ENCODE measurements at regions not wholly inside any gene's neighbourhood (a gene's known extent, or its start where the extent isn't known, plus 50 kb on each side); places are given as distances from the start of the nearest gene placed in this dataset.

DNA sequence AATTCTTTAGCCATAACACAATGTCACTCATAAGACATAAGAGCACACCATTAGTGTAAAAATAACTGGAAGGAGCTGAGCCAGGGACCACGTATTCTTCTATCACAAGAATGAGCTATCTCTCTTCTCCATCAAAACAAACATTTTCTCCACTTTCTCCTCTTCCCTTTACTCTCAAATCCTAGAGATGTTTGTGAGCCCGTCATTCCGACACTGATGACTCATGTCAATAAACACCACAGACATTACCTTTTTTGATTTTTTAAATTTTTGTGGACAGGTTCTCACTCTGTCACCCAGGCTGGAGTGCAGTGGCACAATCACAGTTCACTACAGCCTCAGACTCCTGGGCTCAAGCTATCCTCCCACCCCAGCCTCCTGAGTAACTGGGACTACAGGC is 86.6 kb downstream of the MEX3B start:
- TF ChIP-seq, protein P1, sequence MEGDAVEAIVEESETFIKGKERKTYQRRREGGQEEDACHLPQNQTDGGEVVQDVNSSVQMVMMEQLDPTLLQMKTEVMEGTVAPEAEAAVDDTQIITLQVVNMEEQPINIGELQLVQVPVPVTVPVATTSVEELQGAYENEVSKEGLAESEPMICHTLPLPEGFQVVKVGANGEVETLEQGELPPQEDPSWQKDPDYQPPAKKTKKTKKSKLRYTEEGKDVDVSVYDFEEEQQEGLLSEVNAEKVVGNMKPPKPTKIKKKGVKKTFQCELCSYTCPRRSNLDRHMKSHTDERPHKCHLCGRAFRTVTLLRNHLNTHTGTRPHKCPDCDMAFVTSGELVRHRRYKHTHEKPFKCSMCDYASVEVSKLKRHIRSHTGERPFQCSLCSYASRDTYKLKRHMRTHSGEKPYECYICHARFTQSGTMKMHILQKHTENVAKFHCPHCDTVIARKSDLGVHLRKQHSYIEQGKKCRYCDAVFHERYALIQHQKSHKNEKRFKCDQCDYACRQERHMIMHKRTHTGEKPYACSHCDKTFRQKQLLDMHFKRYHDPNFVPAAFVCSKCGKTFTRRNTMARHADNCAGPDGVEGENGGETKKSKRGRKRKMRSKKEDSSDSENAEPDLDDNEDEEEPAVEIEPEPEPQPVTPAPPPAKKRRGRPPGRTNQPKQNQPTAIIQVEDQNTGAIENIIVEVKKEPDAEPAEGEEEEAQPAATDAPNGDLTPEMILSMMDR (IDR thresholded peaks at IDR 0.05), result no peak
- TF ChIP-seq POLR2A (IDR thresholded peaks at IDR 0.05), result no peak

All from esophagus squamous epithelium (tissue), 4 donors.